ENCODE measurements at regions not wholly inside any gene's neighbourhood (a gene's known extent, or its start where the extent isn't known, plus 50 kb on each side); places are given as distances from the start of the nearest gene placed in this dataset.

DNA sequence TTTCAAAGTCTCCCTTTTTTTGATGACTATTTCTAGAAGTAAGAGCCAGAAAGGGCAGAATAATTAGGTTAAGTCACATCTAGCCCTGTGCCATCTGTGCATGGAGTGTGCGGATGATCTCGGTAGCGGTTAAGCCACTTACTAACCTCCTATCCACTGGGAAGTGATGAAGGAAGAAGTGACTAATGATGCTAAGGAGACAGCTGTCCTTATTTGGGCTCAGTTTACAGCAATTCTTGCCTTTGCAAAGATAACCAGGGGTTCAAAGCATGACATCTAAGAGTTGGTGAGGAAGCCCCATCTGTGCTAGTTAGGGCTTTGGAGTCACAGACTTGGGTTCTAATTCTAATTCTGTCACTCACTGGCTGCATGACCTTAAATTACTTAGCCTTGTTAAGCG, 62.4 kb upstream of the RREB1 start:
- ATAC-seq (no peak), DNase-seq (no peak)
- TF ChIP-seq, protein P1, sequence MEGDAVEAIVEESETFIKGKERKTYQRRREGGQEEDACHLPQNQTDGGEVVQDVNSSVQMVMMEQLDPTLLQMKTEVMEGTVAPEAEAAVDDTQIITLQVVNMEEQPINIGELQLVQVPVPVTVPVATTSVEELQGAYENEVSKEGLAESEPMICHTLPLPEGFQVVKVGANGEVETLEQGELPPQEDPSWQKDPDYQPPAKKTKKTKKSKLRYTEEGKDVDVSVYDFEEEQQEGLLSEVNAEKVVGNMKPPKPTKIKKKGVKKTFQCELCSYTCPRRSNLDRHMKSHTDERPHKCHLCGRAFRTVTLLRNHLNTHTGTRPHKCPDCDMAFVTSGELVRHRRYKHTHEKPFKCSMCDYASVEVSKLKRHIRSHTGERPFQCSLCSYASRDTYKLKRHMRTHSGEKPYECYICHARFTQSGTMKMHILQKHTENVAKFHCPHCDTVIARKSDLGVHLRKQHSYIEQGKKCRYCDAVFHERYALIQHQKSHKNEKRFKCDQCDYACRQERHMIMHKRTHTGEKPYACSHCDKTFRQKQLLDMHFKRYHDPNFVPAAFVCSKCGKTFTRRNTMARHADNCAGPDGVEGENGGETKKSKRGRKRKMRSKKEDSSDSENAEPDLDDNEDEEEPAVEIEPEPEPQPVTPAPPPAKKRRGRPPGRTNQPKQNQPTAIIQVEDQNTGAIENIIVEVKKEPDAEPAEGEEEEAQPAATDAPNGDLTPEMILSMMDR (IDR thresholded peaks at IDR 0.05) = no peak
- H3K27me3 ChIP-seq (ENCODE audit: low read depth) = no peaks in the 10 kb centered on the region
- no peaks in the 10 kb centered on the region for H3K36me3 ChIP-seq
- no peak overlapping the region for H3K4me3 ChIP-seq
- H3K27ac ChIP-seq = no peak overlapping the region
- H3K4me1 ChIP-seq = peaks cover 10% of the 10 kb centered on the region
- H3K9me3 ChIP-seq = no peaks in the 10 kb centered on the region
- intact Hi-C loops (cut with DNase I) = no loop called here

DNA sequence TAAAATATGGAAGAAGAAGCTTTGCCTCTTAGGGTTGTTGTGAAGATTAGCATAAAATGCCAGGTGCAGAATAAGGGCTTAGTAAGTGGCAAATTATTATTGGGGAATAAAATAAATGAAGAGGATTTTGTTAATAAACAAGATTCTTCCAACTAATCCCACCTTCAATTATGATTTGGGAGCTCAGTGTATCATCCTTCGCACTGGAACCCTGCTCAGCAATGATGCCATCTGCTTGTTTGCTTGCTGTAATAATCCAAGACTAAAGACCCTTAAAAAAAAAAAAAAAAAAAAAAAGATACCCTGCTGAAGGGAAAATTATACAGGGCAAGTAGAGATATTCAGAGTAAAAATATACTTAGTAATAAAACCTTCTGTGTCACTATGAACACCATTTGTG, 62.0 kb upstream of the RREB1 start:
- DNase-seq (no peak), ATAC-seq (no peak)
- Histone ChIP-seq H3K27ac (no peak overlapping the region), H3K27me3 (ENCODE audit: low read depth) (no peaks in the 10 kb centered on the region), H3K36me3 (no peaks in the 10 kb centered on the region), H3K4me1 (peaks cover 13% of the 10 kb centered on the region), H3K9me3 (no peaks in the 10 kb centered on the region), H3K4me3 (no peak overlapping the region)
- intact Hi-C loops (cut with DNase I) = no loop called here
- TF ChIP-seq, protein P1 (IDR thresholded peaks at IDR 0.05) = no peak

DNA sequence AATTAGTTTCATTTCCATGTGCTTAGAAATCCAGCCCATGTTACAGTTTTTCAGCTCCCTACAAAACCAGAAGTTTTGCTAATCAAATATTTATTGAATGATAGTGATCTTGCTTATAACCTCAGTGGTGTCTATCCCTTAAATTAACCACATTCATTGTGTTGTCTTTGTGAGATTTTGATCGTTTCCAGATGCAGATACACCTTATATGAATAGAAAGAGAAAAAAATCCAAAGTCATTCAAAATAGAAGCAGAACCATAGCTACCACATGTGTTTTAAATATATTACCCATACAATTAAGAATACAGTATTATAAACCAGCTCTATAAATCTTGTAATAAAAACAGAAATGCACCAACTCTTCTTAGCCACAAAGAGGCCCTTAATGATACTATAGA, 60.6 kb upstream of the RREB1 start:
- DNase-seq (no peak), ATAC-seq (no peak)
- Histone ChIP-seq H3K27ac (no peak overlapping the region), H3K4me3 (no peak overlapping the region), H3K9me3 (no peaks in the 10 kb centered on the region), H3K36me3 (no peaks in the 10 kb centered on the region), H3K27me3 (ENCODE audit: low read depth) (no peaks in the 10 kb centered on the region), H3K4me1 (peaks cover 22% of the 10 kb centered on the region)
- TF ChIP-seq, protein P1 (IDR thresholded peaks at IDR 0.05) = no peak
- intact Hi-C loops (cut with DNase I) = no loop called here

DNA sequence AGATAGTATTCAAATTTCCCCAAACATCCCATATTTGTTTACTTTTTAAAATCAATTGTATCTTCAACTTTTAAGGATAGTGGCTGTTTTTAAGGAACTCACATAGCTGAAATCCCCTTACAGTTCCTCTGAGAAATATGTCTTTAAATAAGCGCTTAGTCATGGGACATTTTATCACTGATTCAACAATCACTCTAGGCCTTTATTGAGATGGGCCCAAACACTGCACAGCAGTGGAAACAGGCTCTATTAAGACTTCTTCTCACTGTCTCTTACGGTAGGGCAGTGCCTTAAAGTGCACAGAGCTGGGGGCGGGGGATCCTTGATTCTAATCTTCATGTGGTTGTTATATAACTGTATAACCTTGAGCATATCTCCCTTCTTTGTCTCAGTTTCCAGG, 59.8 kb upstream of the RREB1 start:
- H3K36me3 ChIP-seq = no peaks in the 10 kb centered on the region
- no peak overlapping the region for H3K27ac ChIP-seq
- no peaks in the 10 kb centered on the region for H3K27me3 ChIP-seq (ENCODE audit: low read depth)
- no peak for ATAC-seq
- no peak overlapping the region for H3K4me3 ChIP-seq
- TF ChIP-seq, protein P1 (IDR thresholded peaks at IDR 0.05) = no peak
- intact Hi-C loops (cut with DNase I) = no loop called here
- no peak for DNase-seq
- no peaks in the 10 kb centered on the region for H3K9me3 ChIP-seq
- peaks cover 13% of the 10 kb centered on the region for H3K4me1 ChIP-seq

DNA sequence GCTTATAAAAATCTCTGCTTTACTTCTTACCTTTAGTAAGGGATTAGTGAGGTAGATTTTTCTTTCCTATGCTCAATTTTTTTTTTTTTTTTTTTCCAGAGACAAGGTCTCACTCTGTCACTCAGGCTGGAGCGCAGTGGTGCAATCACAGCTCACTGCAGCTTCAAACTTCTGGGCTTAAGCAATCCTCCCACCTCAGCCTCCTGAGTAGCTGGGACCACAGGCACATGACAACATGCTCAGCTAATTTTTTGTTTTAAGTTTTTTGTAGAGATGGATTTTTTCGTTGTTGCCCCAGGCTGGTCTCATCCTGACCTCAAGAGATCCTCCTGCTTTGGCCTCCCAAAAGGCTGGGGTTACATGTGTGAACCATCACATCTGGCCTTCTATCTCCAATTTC, 58.9 kb upstream of the RREB1 start:
- DNase-seq (no peak), ATAC-seq (no peak)
- H3K4me1 ChIP-seq = peaks cover 17% of the 10 kb centered on the region
- TF ChIP-seq, protein P1 (IDR thresholded peaks at IDR 0.05) = no peak
- H3K27ac ChIP-seq = no peak overlapping the region
- intact Hi-C loops (cut with DNase I) = no loop called here
- H3K9me3 ChIP-seq = no peaks in the 10 kb centered on the region
- no peaks in the 10 kb centered on the region for H3K36me3 ChIP-seq
- H3K4me3 ChIP-seq = no peak overlapping the region
- H3K27me3 ChIP-seq (ENCODE audit: low read depth) = no peaks in the 10 kb centered on the region

DNA sequence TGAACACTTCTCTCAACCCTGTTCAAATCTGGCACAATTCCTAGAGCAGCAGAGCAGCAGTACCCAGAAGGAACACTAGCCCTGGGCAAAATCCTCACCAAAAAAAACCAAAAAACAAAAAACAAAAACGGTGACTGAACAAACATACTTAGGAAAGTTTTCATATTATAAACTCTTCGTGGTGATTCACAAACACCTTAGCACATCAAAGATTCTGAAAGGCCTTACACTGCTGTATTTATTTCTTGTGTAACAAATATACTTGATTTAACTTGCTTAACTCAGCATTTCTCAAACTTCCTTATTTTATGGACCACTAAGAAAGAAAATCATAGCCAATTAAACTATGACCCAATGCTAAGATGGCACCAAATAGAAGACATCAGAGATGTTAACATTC, 57.8 kb upstream of the RREB1 start:
- TF ChIP-seq, protein P1 (IDR thresholded peaks at IDR 0.05) = no peak
- no peaks in the 10 kb centered on the region for H3K27me3 ChIP-seq (ENCODE audit: low read depth)
- no peak overlapping the region for H3K4me3 ChIP-seq
- H3K27ac ChIP-seq = no peak overlapping the region
- H3K9me3 ChIP-seq = no peaks in the 10 kb centered on the region
- DNase-seq (no peak), ATAC-seq (no peak)
- intact Hi-C loops (cut with DNase I) = no loop called here
- H3K4me1 ChIP-seq = peaks cover 17% of the 10 kb centered on the region
- H3K36me3 ChIP-seq = no peaks in the 10 kb centered on the region
